Immature natural killer cell (primary cell): ENCODE measurements at regions not wholly inside any gene's neighbourhood (a gene's known extent, or its start where the extent isn't known, plus 50 kb on each side); places are given as distances from the start of the nearest gene placed in this dataset.
"Not testable (repeated sequence)": the region's sequence is repeated elsewhere in the genome, so short reads cannot be mapped to it uniquely, and the experiment has no call there.

Experiments used
- DNase-seq, 3 donors: peaks; one replicate each; pipeline ENCODE4 v3.0.0; 2022; ENCODE audit warnings: mixed read lengths in 1 of 3
- H3K27ac Mint-ChIP-seq, 6 donors: one replicate each; pipeline ENCODE4 v1.8.0; 2020; ENCODE audit warnings: mixed read lengths in 6 of 6, mild to moderate bottlenecking in 5 of 6, inconsistent platforms in 4 of 6, moderate library complexity in 3 of 6
- H3K27me3 Mint-ChIP-seq, 3 donors: one replicate each; pipeline ENCODE4 v1.8.0; 2020 to 2021; ENCODE audit warnings: low read depth in 3 of 3, mild to moderate bottlenecking in 3 of 3, mixed read lengths in 3 of 3, moderate library complexity in 3 of 3, inconsistent platforms in 1 of 3
- H3K36me3 Mint-ChIP-seq, 3 donors: one replicate each; pipeline ENCODE4 v1.8.0; 2020; ENCODE audit warnings: mixed read lengths in 3 of 3, inconsistent platforms in 2 of 3, mild to moderate bottlenecking in 2 of 3
- H3K4me1 Mint-ChIP-seq, 2 donors: one replicate each; pipeline ENCODE4 v1.8.0; 2020; ENCODE audit warnings: inconsistent platforms in 2 of 2, mild to moderate bottlenecking in 2 of 2, mixed read lengths in 2 of 2, moderate library complexity in 1 of 2
- H3K4me3 Mint-ChIP-seq, 5 donors: one replicate each; pipeline ENCODE4 v1.8.0; 2020; ENCODE audit warnings: mild to moderate bottlenecking in 5 of 5, mixed read lengths in 5 of 5, inconsistent platforms in 3 of 5, moderate library complexity in 3 of 5
- H3K9me3 Mint-ChIP-seq, 6 donors: one replicate each; pipeline ENCODE4 v1.8.0; 2020; ENCODE audit warnings: mild to moderate bottlenecking in 6 of 6, mixed read lengths in 6 of 6, inconsistent platforms in 4 of 6, moderate library complexity in 3 of 6

DNA sequence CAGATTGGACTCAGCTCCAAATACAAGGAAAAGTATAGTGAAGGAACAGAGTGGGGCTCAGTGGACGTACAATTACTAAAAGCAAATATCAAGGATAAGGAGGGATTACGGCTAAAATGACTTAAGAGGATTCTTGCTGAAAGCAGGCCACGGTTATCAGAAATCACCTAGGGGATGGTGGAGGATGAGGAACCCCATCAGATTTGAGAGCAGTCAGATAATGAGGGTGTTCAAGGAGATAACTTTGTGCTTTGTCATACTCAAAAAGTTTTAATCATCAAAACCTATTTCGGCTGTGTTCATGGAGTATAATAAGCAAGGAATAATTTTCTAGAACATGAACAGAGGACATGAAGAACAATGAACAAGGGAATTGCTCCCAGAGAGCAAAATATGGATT, 275.8 kb downstream of the SEMA3D start:
- H3K36me3 Mint-ChIP-seq, result no peaks in the 10 kb centered on the region
- H3K27me3 Mint-ChIP-seq, result peaks cover 0 to 5% (median 0%) of the 10 kb centered on the region in 3 donors
- no peak for DNase-seq
- H3K4me3 Mint-ChIP-seq, result no peak overlapping the region
- H3K4me1 Mint-ChIP-seq, result no peaks in the 10 kb centered on the region
- peaks cover 4 to 33% (median 14%) of the 10 kb centered on the region in 6 donors for H3K9me3 Mint-ChIP-seq
- no peak overlapping the region for H3K27ac Mint-ChIP-seq

DNA sequence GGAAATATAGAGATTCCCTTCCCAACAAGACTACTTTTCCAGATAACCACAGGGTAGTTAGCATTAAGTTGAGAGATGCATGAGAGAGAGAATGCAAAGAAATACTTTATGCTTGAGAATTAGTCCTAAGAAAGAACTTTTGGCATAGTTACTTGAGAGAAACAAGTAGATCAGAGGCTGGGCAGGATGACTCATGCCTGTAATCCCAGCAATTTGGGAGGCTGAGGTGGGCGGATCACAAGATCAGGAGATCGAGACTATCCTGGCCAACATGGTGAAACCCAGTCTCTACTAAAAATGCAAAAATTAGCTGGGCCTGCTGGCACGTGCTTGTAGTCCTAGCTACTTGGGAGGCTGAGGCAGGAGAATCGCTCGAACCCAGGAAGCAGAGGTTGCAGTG, 276.5 kb downstream of the SEMA3D start:
- not testable (repeated sequence) for H3K36me3 Mint-ChIP-seq, DNase-seq, H3K4me1 Mint-ChIP-seq, H3K27ac Mint-ChIP-seq, H3K27me3 Mint-ChIP-seq, H3K4me3 Mint-ChIP-seq
- H3K9me3 Mint-ChIP-seq, result peaks cover 4 to 28% (median 14%) of the 10 kb centered on the region in 6 donors

DNA sequence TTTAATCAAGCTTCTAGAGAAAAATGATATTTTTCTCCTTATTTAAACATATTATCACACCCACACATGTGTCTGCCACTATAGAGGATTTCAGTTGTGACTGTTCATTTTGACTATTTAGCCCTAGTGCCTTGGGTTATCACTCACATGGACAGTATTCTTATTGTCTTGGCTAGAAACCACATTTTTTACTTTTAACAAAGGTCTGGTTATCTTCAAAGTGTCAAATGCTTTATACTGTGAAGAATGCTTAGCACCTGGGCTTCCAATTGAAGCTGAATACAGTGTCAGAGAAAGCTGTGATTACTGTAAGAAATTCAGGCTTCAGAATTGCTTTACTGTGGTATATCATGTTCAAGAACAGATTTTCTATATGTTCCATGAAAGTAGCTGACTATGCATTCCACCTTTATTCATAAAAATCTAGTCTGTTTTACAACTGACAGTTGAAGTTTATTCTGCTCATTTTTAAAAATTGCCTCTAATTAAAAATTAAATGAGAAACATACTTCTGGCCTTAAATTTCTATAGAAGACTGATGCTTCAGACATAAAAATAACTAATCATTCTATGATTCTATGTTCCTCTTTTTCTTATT, 278.6 kb downstream of the SEMA3D start:
- Mint-ChIP-seq H3K9me3 (peaks cover 4 to 27% (median 18%) of the 10 kb centered on the region in 6 donors), H3K4me3 (no peak overlapping the region), H3K27ac (no peak overlapping the region), H3K27me3 (peaks cover 0 to 3% (median 0%) of the 10 kb centered on the region in 3 donors), H3K4me1 (no peaks in the 10 kb centered on the region), H3K36me3 (no peaks in the 10 kb centered on the region)
- no peak for DNase-seq

DNA sequence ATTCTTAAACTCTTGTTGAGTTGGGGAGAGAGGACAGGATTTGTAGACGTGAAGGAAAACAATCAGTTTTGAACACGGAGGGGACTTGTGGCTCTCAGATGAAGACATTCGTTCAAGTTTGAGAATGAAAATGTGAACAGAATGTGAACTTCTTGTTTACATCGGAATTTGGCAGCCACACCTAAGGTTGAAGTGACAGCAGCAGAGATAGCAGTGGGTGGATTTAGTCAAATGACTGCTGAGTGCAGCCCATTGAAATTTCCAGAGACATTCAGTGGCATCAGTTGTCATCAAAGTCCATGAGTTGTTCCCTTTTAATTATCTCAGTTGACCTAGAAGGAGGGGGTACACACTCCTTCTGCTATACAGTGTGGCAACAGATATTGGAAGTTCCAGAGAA, 280.0 kb downstream of the SEMA3D start:
- peaks cover 0 to 3% (median 0%) of the 10 kb centered on the region in 3 donors for H3K27me3 Mint-ChIP-seq
- H3K27ac Mint-ChIP-seq, result no peak overlapping the region
- H3K9me3 Mint-ChIP-seq, result peaks cover 6 to 41% (median 18%) of the 10 kb centered on the region in 6 donors
- no peaks in the 10 kb centered on the region for H3K36me3 Mint-ChIP-seq
- DNase-seq, result no peak
- H3K4me1 Mint-ChIP-seq, result no peaks in the 10 kb centered on the region
- no peak overlapping the region for H3K4me3 Mint-ChIP-seq

DNA sequence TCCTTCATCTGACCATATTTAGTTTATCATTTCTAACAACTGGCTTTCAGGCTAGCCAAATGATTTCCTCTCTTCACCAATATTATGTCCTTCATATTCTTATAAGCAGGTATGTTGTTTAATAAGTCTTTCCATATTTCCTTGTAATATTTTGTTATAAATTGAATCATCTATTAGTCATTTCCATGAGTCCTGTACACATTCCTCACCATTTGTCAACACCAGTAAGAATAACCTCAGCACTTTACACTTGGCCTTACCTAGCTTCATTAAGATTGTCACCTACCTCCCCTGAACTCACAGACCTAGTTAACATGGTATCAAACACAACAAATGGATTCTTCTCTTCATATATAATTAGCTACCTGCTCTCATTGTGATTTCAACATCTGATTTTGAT, 282.3 kb downstream of the SEMA3D start:
- no peak for DNase-seq
- H3K4me3 Mint-ChIP-seq, result no peak overlapping the region
- H3K27me3 Mint-ChIP-seq, result no peaks in the 10 kb centered on the region
- no peaks in the 10 kb centered on the region for H3K4me1 Mint-ChIP-seq
- H3K9me3 Mint-ChIP-seq, result peaks cover 6 to 43% (median 13%) of the 10 kb centered on the region in 6 donors
- no peak overlapping the region for H3K27ac Mint-ChIP-seq
- H3K36me3 Mint-ChIP-seq, result no peaks in the 10 kb centered on the region

DNA sequence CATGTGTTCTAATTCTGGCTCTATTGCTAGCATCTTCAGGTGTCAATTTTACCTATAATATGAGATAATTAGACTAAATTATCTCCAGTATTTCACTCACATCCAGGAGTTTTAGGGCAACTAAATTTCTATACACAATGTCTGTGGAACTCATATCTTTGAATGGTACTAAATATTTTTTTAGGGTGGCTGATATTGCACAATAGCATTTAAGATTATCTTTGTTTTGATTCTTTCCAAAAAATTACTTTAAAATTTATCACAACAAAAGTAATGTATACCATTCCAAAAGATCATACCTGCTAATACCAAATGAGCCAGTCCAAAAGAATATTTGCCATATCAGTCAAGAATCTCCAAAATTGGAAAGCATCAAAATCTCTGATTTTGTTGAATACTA, 285.5 kb downstream of the SEMA3D start:
- H3K4me3 Mint-ChIP-seq, result no peak overlapping the region
- no peaks in the 10 kb centered on the region for H3K27me3 Mint-ChIP-seq
- H3K36me3 Mint-ChIP-seq, result no peaks in the 10 kb centered on the region
- no peaks in the 10 kb centered on the region for H3K4me1 Mint-ChIP-seq
- DNase-seq, result no peak
- H3K27ac Mint-ChIP-seq, result no peak overlapping the region
- H3K9me3 Mint-ChIP-seq, result peaks cover 2 to 44% (median 20%) of the 10 kb centered on the region in 6 donors

DNA sequence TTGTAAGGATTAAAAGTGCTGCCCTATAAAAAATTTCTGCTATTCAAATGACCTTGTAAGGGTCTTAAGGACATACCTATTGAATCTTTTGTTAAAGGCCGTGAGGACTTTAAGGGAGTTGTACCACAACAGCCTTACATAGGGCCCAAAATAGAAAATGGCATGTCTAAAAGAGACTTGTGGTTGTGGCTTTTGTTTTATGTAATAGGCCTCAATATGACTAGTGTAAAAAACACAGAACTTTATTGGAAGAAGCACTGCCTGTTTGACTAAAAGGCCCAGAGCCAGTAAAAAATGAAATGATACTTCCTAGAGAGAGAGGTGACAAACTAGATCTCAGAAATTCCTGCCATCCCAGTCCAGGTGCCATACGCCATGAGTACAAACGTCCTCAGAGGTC, 286.6 kb downstream of the SEMA3D start:
- Mint-ChIP-seq H3K36me3 (no peaks in the 10 kb centered on the region), H3K27me3 (no peaks in the 10 kb centered on the region), H3K4me3 (no peak overlapping the region), H3K4me1 (no peaks in the 10 kb centered on the region), H3K27ac (no peak overlapping the region), H3K9me3 (peaks cover 2 to 46% (median 21%) of the 10 kb centered on the region in 6 donors)
- DNase-seq, result no peak

DNA sequence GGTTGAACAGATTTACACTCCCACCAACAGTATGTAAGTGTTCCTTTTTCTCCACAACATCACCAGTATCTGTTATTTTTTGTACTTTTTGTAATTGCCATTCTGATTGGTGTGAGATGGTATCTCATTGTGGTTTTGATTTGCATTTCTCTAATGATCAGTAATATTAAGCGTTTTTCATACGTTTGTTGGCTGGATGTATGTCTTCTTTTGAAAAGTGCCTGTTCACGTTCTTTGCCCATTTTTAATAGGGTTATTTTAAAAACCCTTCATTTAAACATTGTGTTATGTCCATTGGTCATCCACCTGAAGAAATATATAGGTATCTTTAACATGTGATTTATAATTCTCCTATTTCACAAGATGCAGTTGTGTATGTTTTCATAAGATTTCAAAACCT, 291.3 kb downstream of the SEMA3D start:
- DNase-seq, result no peak
- Mint-ChIP-seq H3K27me3 (no peaks in the 10 kb centered on the region), H3K27ac (no peak overlapping the region), H3K9me3 (peaks cover 0 to 46% (median 27%) of the 10 kb centered on the region in 6 donors), H3K4me3 (no peak overlapping the region), H3K4me1 (no peaks in the 10 kb centered on the region), H3K36me3 (no peaks in the 10 kb centered on the region)

DNA sequence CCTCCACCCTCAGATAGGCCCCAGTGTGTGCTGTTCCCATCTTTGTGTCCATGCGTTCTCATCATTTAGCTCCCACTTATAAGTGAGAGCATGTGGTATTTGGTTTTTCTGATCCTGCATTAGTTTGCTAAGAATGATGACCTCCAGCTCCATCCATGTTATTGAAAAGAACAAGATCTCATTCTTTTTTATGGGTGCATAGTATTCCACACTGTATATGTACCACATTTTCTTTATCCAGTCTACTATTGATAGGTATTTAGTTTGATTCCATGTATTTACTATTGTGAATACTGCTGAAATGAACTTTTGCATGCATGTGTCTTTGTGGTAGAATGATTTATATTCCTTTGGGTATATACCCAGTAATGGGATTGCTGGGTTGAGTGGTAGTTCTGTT, 303.3 kb downstream of the SEMA3D start:
- H3K4me3 Mint-ChIP-seq, H3K36me3 Mint-ChIP-seq, H3K4me1 Mint-ChIP-seq, H3K27ac Mint-ChIP-seq, H3K27me3 Mint-ChIP-seq, DNase-seq: not testable (repeated sequence)
- peaks cover 17 to 56% (median 34%) of the 10 kb centered on the region in 6 donors for H3K9me3 Mint-ChIP-seq

DNA sequence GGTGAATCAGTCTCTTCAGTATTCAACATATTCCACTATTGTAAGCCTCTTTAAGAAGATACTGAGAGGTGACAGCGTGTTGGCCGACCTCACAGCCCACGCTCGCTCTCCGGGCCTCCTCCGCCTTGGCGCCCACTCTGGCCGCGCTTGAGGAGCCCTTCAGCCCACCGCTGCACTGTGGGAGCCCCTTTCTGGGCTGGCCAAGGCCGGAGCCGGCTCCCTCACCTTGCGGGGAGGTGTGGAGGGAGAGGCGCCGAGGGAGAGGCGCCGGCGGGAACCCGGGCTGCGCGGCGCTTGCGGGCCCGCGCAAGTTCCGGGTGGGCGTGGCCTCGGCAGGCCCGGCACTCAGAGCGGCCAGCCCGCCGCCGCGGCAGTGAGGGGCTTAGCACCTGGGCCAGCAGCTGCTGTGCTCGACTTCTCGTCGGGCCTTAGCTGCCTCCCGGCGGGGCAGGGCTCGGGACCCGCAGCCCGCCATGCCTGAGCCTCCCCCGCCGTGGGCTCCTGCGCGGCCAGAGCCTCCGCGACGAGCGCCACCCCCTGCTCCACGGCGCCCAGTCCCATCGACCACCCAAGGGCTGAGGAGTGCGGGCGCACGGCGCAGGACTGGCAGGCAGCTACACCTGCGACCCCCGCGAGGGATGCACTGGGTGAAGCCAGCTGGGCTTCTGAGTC, 306.4 kb downstream of the SEMA3D start:
- peaks cover 7 to 52% (median 25%) of the 10 kb centered on the region in 6 donors for H3K9me3 Mint-ChIP-seq
- H3K4me1 Mint-ChIP-seq, H3K36me3 Mint-ChIP-seq, DNase-seq, H3K27ac Mint-ChIP-seq, H3K4me3 Mint-ChIP-seq, H3K27me3 Mint-ChIP-seq: not testable (repeated sequence)

DNA sequence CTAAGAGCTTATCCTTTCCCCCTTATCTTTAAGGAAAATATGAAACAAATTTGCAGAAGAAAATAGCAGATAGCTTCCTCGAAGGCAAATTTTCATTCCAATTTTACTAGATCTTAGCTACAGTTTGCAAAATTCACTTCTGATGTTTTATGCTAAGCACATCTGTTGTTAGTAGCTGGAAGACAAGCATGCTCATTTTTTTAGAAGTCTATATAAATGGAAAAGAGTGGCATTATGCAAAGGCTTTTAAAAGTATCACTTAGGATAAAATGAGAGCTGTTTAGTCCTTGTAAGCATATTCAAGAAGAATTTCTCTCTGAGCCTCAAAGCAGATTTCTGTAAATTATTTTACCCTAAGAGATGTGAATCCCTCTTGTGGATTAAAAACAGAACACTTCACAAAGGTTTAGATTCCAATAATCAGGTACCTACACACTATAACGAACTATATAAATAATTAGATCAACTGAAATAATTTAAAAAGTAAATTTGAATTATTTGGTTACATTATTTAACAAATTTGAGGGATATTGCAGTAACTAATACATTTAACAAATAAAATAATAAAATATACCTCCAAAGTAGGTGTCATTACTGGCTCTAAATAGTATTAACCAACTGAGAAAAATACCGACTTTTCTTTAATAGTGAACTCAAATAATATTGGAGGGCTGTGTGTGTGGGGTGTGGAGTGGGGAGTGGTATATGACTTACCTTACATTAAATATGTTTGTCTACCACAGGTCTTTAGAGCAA, 307.1 kb downstream of the SEMA3D start:
- no peak overlapping the region for H3K27ac Mint-ChIP-seq
- H3K9me3 Mint-ChIP-seq, result peaks cover 3 to 48% (median 22%) of the 10 kb centered on the region in 6 donors

DNA sequence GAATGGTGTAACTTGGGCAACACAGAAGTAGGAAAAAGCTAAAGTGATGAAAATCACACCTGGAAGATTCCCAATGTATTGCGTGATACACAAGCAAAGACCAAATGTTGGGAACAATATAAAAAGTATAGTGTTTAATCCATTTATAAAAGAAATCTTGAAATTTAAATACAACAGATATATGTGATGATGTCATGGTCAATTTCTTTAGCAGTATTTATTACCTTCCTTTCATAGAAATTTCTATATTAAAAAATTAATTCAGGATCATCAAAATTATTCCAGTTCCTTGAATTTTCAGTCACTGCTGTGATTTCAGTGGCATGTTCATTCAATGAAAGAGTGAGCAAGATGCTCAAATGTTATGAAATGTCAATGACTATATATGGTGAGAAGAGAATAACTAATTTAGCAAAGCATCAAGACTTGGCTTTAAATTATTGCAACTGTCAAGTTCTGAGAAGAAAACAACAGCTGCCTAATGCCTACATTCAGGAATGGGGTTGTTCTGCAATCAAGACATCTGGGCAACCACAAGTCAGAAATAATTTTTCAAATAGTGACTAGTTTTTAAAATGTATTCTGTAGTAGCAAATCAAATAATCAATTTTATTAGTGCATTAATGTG, 308.8 kb downstream of the SEMA3D start:
- no peaks in the 10 kb centered on the region for H3K36me3 Mint-ChIP-seq
- H3K27me3 Mint-ChIP-seq, result no peaks in the 10 kb centered on the region
- no peak for DNase-seq
- H3K4me1 Mint-ChIP-seq, result no peaks in the 10 kb centered on the region
- H3K27ac Mint-ChIP-seq, result no peak overlapping the region
- no peak overlapping the region for H3K4me3 Mint-ChIP-seq
- H3K9me3 Mint-ChIP-seq, result peaks cover 5 to 43% (median 16%) of the 10 kb centered on the region in 6 donors

More for the DNA sequence above, 307.1 kb downstream of the SEMA3D start:
- Mint-ChIP-seq H3K4me1 (no peaks in the 10 kb centered on the region), H3K27me3 (no peaks in the 10 kb centered on the region), H3K36me3 (no peaks in the 10 kb centered on the region), H3K4me3 (no peak overlapping the region)
- DNase-seq, result no peak

DNA sequence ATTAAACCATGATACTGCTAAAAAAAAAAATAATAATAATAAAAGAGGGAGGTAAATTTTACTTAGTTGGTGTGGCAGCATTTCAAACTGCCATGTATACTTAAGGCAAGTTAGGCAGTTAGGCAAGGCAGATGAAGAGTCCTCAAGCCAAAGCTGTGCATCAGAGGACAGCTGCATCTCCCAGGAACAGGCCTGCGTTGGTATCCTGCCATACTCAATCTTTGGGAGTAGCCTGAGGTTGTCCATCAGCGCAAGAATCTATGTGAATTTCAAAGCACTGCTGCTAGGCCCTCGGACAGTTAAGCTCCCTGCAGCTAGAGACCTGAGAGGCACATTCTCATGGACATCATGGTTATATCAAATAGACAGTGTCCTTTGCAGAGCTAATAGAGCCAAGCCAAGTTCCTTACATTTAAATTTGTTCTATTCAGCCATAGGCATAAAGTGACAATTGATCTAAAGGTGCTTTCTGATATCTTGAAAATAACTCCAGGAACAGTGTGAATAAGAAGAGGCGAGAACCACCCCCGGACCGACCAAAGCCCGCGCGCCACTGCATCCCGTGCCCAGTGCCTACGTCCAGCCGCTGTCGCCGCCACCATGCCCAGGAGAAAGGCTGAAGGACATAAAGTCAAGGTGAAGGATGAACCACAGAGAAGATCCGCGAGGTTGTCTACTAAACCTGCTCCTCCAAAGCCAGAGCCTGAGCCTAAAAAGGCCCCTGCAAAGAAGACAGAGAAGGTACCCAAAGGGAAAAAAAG, 310.6 kb downstream of the SEMA3D start:
- Mint-ChIP-seq H3K4me1 (no peaks in the 10 kb centered on the region), H3K27me3 (peaks cover 0 to 2% (median 0%) of the 10 kb centered on the region in 3 donors), H3K9me3 (peaks cover 9 to 36% (median 21%) of the 10 kb centered on the region in 6 donors), H3K4me3 (no peak overlapping the region), H3K36me3 (no peaks in the 10 kb centered on the region), H3K27ac (no peak overlapping the region)
- no peak for DNase-seq
